H4 (cell line): ENCODE measurements at regions not wholly inside any gene's neighbourhood (a gene's known extent, or its start where the extent isn't known, plus 50 kb on each side); places are given as distances from the start of the nearest gene placed in this dataset.
"Not testable (repeated sequence)": the region's sequence is repeated elsewhere in the genome, so short reads cannot be mapped to it uniquely, and the experiment has no call there.

Source experiments
- DNase-seq: peaks from one replicate; pipeline ENCODE4 v3.0.0-alpha.2; 2015; ENCODE audit warnings: low spot score

- peak; percentile 80 for DNase-seq
These were observed 1083.2 kb downstream of the SOCS6 start for GRCh38 chr18:71371951-71372605.

GRCh38 chr18:71370671-71371445 is 1082.0 kb downstream of the SOCS6 start:
- DNase-seq = peak; percentile 41

GRCh38 chr18:71370095-71370494 is 1081.2 kb downstream of the SOCS6 start:
- DNase-seq = no peak

- DNase-seq = no peak
These were observed 1073.3 kb downstream of the SOCS6 start for GRCh38 chr18:71362140-71362539.

- peak; percentile 57 for DNase-seq
These were observed 1066.8 kb downstream of the SOCS6 start for GRCh38 chr18:71355599-71355998.

GRCh38 chr18:71352618-71353017 is 1063.8 kb downstream of the SOCS6 start:
- DNase-seq = no peak

GRCh38 chr18:71336576-71337210 is 1047.8 kb downstream of the SOCS6 start:
- DNase-seq = no peak

- no peak for DNase-seq
These were observed 1040.7 kb downstream of the SOCS6 start for GRCh38 chr18:71329563-71329962.

- no peak for DNase-seq
These were observed 1040.3 kb downstream of the SOCS6 start for GRCh38 chr18:71329114-71329513.

- no peak for DNase-seq
These were observed 1039.0 kb downstream of the SOCS6 start for GRCh38 chr18:71327850-71328249.

GRCh38 chr18:71327441-71327840 is 1038.6 kb downstream of the SOCS6 start:
- DNase-seq = no peak

- no peak for DNase-seq
These were observed 1038.0 kb downstream of the SOCS6 start for GRCh38 chr18:71326826-71327225.

- DNase-seq = no peak
These were observed 1035.5 kb downstream of the SOCS6 start for GRCh38 chr18:71324356-71324755.

- peak; percentile 11 for DNase-seq
These were observed 1033.4 kb downstream of the SOCS6 start for GRCh38 chr18:71322201-71322600.

GRCh38 chr18:71321319-71321718 is 1032.5 kb downstream of the SOCS6 start:
- DNase-seq = no peak

- no peak for DNase-seq
These were observed 1016.0 kb downstream of the SOCS6 start for GRCh38 chr18:71304856-71305255.

- not testable (repeated sequence) for DNase-seq
These were observed 1014.9 kb downstream of the SOCS6 start for GRCh38 chr18:71303743-71304142.

GRCh38 chr18:71301596-71301995 is 1012.8 kb downstream of the SOCS6 start:
- DNase-seq = no peak

GRCh38 chr18:71294201-71294600 is 1005.4 kb downstream of the SOCS6 start:
- DNase-seq = not testable (repeated sequence)

GRCh38 chr18:71293322-71293721 is 1004.5 kb downstream of the SOCS6 start:
- peak; percentile 30 for DNase-seq

GRCh38 chr18:71287268-71287667 is 998.4 kb downstream of the SOCS6 start:
- DNase-seq = no peak

- DNase-seq = no peak
These were observed 963.6 kb downstream of the SOCS6 start for GRCh38 chr18:71252351-71252865.

- DNase-seq = no peak
These were observed 961.3 kb downstream of the SOCS6 start for GRCh38 chr18:71250191-71250590.
